ENCODE measurements at regions not wholly inside any gene's neighbourhood (a gene's known extent, or its start where the extent isn't known, plus 50 kb on each side); places are given as distances from the start of the nearest gene placed in this dataset.

DNA sequence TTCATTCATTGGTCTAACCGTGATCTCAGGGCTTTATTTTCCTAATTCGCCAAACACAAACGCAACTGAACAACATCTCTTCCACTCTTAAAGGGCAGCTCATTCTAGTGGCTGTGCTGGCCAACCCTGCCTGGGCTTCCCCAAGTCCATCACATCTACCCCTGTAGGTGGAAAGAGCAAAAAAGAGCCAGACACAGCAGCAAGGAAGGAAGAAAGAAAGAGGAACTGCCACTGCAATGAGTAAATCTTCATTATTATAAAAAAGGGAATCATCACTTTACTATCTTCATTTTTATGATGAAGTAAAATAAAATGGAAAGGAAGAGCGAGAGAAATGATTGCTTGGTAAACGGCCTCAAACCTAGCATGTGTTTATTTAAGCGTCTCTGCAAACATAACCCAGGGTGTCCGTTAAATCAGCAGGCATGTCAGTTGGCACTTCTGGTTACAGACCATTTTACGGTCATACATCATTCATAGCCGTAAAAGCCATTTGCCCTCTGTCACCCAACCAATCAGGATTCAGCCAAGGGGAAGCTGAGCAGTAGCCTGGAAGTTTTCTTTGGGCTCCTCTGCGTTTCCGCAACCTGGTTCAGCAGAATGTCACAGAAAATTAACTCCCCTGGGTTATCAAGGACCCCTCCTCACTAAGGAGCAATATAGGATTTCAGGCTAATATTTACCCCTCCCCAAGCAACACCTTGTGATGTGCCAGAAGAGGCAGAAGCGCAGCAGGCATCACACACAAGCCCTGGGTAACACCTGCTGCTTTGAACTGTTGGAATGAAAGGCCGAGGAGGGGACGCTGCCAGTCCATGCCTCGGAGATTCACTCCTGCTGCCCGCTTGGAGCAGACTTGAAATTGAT is 234.0 kb downstream of the SNX10 start:
- BruUV-seq (replicated peaks) = no TSS peak

More for the DNA sequence above, 234.0 kb downstream of the SNX10 start:
- Histone ChIP-seq H4K20me1 (ENCODE audit: insufficient read depth, low read length) (no peaks in the 10 kb centered on the region), H3K36me3 (ENCODE audit: control insufficient read depth, insufficient read depth, low read length) (no peaks in the 10 kb centered on the region), H3K9me1 (ENCODE audit: insufficient read depth, low read length) (no peaks in the 10 kb centered on the region), H3K9ac (ENCODE audit: low read depth, low read length) (no peak overlapping the region), H3K4ac (ENCODE audit: low read depth, low read length) (no peak overlapping the region), H3K4me2 (ENCODE audit: low read depth, low read length) (no peak overlapping the region), H3K4me1 (ENCODE audit: control insufficient read depth, insufficient read depth, low read length) (no peaks in the 10 kb centered on the region), H3K4me3 (ENCODE audit: insufficient read depth, low read depth, low read length) (no peak overlapping the region), H4K5ac (ENCODE audit: low read depth, low read length) (no peak overlapping the region), H2BK5ac (ENCODE audit: low read depth, low read length, poor library complexity, severe bottlenecking) (no peak overlapping the region), H3K56ac (ENCODE audit: extremely low read depth, insufficient read depth, low read length) (no peak overlapping the region), H3K18ac (ENCODE audit: low read depth, low read length) (no peak overlapping the region), H3K27me3 (ENCODE audit: control insufficient read depth, insufficient read depth, low read length) (no peaks in the 10 kb centered on the region), H4K8ac (ENCODE audit: low read depth in 2 of 2, low read length in 2 of 2) (no peak overlapping the region), H2BK20ac (ENCODE audit: low read depth, low read length) (no peak overlapping the region), H3K79me1 (ENCODE audit: low read depth in 1 of 2, low read length in 2 of 2) (no peaks in the 10 kb centered on the region), H2BK120ac (ENCODE audit: low read depth, low read length) (no peak overlapping the region), H3K9me3 (ENCODE audit: control insufficient read depth, insufficient read depth, low read length) (no peaks in the 10 kb centered on the region), H2AFZ (replicated peaks; ENCODE audit: low read length, poor library complexity) (no peak overlapping the region), H4K91ac (ENCODE audit: insufficient read depth, low read depth, low read length) (no peak overlapping the region), H2AK5ac (ENCODE audit: low read depth, low read length) (no peak overlapping the region), H3K14ac (replicated peaks; ENCODE audit: low read depth, low read length) (no peak overlapping the region), H2AK9ac (replicated peaks; ENCODE audit: low read depth, low read length, poor library complexity) (no peak overlapping the region), H3K23ac (ENCODE audit: low read depth, low read length) (no peak overlapping the region), H2BK15ac (ENCODE audit: low read depth, low read length) (no peak overlapping the region), H3K27ac (ENCODE audit: insufficient read depth, low read length) (no peak overlapping the region)
- intact Hi-C loops (cut with micrococcal nuclease) (no loop called here), in situ Hi-C loops (cut with MboI; ENCODE audit: low sequenced_read_pairs) (no loop called here), dilution Hi-C loops (cut with HindIII; ENCODE audit: low sequenced_read_pairs, unreplicated experiment) (no loop called here)
- no peak for ATAC-seq (ENCODE audit: low read depth)
- no peak for DNase-seq
- CTCF ChIA-PET = no interaction called here
- 36% methylated on average over 3 of the region's 16 CpGs; no CpG with 5 or more reads in 1 of the 2 experiments for WGBS, 2 experiments (ENCODE audit: extremely low coverage in 2 of 2, insufficient read length in 1 of 2)
- POLR2A ChIA-PET (ENCODE audit: unreplicated experiment) = no interaction called here
- TF ChIP-seq MAFK (IDR thresholded peaks at IDR 0.05; ENCODE audit: low read depth, low read length) = no peak
- TF ChIP-seq, protein P1, sequence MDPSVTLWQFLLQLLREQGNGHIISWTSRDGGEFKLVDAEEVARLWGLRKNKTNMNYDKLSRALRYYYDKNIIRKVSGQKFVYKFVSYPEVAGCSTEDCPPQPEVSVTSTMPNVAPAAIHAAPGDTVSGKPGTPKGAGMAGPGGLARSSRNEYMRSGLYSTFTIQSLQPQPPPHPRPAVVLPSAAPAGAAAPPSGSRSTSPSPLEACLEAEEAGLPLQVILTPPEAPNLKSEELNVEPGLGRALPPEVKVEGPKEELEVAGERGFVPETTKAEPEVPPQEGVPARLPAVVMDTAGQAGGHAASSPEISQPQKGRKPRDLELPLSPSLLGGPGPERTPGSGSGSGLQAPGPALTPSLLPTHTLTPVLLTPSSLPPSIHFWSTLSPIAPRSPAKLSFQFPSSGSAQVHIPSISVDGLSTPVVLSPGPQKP (IDR thresholded peaks at IDR 0.05; ENCODE audit: borderline replicate concordance, low read depth, low read length) = no peak
